Glomerular endothelial cell (primary cell): ENCODE measurements at regions not wholly inside any gene's neighbourhood (a gene's known extent, or its start where the extent isn't known, plus 50 kb on each side); places are given as distances from the start of the nearest gene placed in this dataset.

Experiments
- DNase-seq: peaks from one replicate; pipeline ENCODE4 v3.0.0-alpha.2; 2011; ENCODE audit warnings: low read depth, low spot score; ENCODE audit errors: extremely low read depth

DNA sequence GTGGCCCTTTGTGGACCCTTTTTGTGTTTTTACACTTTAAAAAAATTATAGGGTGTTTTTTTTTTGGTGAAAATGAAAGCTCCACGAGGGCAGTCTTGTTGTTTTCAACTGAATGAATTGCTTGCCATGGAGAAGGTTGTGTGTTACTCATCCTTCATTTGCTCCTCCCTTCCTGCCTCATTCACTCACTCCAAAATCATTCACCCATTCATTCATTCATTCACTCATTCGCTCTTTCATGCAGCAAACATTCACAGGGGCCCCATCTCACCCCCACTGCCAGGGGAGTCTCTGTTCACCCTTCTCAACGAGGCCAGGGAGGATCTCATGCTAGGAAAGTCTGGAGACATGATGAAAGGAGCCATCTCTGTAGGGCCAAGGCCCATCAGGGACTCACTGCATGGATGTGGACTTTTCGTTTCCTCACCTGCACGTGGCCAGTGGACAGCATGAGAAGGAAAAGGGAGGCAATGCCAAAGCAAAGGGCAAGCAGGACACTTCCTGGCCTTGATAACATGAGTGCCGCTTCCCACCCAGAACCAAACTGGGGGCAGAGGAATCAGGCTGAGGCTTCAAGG lies 62.8 kb upstream of the COL13A1 start:
- no peak for DNase-seq

DNA sequence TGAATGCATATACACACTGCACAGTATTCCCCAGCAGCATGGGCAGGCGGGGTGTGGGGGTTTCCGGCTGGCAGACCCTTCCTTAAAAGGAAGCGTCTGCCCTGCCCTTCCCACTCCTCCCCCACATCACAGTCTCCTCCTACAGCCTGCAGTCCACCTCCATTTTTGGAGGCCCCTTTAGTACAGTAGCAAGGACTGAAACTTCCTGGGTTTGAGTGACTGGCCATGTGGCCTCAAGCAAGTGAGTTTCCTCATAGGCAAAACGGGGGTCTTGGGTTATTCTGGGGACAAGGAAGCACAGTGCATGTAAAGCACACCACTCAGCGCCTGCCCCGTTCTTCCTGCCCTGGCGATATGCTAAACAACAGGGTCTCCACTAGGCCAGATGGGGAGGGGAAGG lies 62.1 kb upstream of the COL13A1 start:
- DNase-seq: no peak

DNA sequence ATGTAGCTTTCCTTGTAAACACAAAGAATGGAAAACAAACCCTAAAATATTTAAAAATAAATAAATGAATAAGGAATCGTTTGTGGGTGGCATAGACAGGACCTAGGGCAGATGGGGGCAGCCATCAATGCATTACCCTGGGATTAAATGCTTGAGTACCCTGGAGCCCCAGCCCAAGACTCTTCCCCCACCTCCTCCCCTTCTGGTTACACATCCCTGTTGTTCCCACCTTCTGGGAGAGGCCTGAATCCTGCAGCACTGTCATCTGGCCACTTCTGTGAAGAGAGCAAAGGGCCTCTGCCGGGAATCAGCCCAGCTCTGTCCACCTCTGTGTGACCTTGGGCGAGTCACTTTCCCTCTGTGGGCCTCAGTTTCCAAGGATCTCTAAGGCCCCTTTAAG lies 61.6 kb upstream of the COL13A1 start:
- no peak for DNase-seq

DNA sequence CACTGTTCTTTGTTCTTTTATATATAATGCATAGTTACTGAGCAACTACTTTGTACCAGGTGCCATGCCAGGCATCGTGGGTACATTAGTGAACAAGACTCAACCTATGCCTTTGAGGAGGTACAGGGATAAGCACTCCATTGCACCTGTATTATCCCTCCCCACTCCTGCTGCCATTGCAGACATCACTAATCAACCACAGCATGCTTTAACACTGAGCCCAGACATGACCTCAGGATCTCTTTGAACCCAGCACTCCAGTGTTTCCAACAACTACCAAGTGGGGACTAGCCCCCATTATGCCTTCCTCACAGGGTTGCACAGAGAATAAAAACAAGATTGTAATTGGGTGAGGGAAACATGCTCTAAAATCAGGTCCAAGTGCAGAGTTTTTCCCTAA lies 60.5 kb upstream of the COL13A1 start:
- DNase-seq: no peak

DNA sequence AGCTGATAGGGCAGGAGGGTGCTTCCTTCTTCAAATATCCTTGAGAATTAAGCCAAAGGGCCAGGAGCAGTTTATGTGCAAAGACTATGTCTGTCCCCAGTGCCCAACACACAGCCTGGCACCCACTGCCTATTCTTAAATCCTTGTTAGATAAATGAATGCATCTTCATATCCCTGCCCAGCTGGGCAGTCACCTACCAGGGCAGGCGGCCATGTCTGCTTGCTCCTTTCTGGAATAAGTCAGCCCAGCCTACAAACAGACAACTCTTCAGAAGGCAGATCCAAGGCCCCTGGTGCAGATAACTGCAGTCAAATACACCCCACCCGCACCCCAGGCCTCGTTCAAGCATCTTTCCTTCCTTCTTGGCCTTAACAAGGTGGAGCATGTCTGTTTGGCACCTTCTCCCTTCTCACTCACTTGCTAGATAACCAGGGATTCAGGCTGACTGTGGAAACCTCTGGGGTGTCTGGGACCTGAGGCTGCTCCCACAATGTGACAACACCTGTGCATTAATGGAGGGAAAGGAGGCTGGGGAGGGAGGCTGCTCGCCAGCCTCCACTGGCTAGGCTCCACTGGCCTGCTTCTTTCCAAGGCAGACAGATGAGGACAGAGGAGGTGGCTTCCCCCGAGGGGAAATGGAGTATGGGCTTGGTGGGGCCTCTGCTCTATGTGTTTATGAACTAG lies 59.9 kb upstream of the COL13A1 start:
- no peak for DNase-seq

DNA sequence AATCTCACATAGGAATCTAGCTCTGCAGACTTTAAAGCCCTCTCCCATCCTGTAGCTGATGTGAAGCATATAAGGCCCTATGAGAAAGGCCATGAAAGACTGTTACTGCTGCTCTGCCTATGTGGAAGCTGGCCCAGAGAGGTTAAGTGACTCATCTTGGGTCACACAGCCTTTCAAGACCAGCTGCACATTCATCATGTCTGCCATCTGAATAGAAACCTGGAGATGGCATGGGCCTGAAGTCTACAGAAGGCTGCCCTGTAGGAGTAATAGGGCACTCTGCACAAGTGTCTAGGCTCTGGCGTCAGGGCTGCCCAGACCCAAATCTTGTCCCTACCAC lies 59.4 kb upstream of the COL13A1 start:
- DNase-seq: no peak

DNA sequence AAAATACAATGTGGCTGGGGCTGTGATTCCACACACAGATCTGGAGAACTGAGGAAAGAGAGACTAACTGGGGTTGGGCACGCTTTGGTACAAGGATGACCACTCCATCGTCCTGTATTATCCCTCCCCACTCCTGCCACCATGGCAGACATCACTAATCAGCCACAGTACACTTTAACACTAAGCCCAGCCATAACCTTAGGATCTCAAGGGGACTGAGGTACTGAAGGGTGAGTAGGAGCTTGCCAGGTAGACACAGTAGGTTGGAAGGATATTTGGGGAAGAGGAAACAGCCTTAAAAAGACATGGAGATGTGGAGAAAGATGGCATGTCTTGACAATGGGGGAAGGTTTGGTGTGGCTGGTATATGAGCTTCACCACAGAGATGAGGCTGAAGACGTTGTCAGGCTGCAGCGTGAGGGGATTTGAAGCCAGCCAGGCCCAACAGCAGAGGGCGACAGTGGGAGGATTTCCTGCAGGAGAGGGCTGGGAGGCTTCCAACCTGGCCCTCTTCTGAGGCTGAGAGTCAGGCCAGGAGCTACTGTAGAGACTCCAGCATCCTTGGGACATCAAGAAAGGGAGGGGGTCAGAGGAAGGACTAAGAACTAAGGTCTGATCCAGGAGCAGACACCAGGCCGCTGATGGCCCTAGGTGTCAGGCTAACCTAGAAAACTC lies 58.6 kb upstream of the COL13A1 start:
- no peak for DNase-seq

DNA sequence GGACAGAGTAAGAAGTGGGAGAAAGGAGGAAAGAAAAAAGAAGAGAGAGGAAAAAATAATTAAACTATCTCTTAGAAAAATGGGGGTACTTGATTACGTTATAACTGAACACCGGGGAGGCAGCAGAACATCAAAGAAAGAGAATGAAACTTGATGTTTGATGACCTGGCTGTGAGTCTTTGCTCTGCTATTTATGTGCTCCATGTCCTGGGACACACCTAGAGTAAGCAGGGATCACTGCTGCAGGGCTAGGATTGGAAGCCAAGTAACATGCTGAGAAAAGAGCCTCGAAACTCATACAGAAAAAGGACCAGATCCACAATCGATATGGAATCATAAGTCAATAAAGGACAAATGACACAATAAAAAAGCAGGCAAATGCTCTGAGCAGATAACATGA lies 56.7 kb upstream of the COL13A1 start:
- no peak for DNase-seq

DNA sequence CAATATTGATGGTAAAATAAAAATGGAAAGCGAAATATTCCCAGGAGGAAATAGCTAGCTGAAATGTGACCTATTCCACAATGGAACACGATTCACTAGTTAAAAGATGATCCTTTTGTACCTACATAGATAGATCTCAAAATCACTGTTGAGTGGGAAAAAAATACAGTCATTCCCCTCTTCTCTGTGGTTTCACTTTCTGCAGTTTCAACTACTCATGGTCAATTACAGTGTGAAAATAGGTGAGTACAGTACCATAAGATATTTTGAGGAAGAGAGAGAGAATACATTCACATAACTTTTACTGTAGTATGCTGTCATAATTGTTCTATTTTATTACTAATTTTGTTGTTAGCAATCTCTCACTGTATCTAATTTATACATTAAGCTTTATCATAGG lies 56.0 kb upstream of the COL13A1 start:
- DNase-seq: no peak

DNA sequence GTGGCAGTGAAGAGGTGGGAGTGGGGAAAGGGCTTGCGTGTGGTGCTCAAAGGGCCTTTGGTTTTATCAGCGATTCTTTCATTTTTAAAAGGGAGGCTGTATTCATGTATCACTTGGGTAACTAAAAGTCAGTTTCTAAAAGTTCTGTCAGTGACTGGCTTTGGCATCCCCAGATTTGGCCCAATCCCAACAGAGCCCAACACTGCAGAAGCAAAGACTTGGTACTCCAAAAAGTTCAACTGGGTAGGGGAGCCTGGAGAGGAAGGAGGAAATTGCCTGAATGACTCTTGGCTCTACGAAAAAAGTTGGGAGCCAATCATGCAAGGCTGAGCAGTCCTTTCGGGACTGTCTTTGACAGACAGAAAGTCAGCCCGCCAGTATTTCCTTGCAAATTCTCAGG lies 54.5 kb upstream of the COL13A1 start:
- no peak for DNase-seq

DNA sequence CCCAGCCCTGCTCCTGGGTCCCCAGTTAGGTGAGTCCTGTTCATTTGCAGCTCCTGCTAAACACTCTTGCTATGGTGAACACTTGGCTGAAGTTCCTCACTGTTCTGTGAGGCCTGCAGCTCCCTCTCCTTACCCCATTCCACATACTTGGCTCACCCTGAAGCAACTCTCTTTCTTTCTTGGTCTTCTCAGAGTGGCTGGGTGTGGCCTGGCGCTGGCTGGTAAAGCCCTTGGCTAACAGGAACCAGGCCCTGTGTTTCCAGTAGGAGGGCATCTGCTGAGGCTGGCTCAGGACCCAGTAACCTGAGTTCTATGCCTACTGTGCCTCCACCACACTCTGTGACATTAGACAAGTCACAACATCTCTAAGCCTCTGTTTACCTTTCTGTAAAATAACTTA lies 53.1 kb upstream of the COL13A1 start:
- no peak for DNase-seq

DNA sequence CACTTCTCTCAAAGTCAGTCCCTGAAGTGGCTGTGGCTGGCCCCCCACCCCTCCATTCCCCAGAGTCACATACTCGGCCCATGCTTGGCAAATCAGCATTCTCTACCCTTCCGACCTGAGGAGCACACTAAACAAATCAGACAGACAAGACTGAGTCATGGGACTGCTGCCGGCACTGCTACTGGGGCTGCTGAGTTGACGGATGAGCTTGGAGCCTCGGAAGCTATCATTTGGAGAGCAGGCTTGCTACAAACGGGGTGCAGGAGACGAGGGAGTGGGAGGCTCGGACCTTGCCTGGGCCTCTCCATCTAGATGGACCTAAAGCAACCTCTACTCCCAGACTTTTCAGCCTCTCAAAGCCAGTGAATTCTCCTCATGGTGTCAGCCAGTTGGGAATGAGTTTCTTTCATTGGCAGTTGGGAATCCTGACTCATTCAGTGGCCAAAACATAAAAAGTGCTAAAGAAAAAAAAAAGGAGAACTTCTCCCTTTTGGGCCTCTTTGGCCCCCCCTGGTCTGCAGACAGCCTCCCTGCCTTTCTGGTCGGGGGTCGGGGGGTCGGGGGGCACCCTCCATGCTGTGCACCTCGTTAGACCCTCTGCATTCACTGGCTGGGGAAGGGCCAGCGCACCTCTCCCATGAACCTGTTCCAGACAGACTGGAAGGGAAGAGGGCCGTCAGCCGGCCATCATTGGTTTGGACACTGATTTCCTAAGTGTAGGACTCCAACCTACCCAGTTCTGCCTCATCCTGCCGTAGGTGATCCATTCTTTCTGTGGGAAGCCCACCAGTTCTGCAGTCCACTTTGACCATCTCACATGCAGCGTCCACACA lies 52.3 kb upstream of the COL13A1 start:
- DNase-seq: no peak

DNA sequence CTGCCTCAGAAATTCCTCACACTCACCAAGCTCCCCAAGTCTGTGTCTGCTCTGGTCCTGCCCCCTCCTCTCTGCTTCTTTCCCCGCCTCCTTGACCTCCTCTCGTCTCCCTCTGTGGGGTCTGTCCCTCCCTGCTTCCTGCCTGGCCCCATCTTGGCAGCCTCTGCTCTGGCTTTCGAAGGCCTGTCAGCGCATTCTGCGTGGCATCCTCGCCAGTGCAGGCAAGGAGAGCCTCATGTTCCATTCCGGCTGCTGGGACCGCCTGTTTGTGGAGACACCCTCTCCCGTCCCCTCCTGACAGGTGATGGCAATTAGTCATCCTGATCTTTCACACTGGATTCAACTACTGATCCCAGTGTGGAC lies 51.7 kb upstream of the COL13A1 start:
- DNase-seq: no peak

DNA sequence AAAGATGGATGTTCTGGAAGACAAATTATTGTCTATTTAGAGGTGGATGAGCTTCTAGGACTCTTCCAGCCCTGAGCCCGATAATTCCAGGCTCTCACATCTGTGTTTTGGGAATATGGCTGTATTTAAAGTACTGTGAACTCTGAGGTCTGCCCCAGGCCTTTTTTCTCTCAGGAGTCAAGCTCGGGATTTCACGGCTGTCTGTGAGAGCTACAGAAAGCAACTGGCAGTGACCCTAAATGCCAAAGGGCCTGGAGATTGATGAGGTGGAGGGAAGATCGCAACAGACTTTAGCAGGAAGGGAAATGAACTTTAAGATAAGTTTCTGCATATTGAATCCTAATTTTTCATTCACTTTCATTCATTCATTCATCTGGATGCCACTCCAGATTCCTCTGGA lies 51.0 kb upstream of the COL13A1 start:
- DNase-seq: no peak

DNA sequence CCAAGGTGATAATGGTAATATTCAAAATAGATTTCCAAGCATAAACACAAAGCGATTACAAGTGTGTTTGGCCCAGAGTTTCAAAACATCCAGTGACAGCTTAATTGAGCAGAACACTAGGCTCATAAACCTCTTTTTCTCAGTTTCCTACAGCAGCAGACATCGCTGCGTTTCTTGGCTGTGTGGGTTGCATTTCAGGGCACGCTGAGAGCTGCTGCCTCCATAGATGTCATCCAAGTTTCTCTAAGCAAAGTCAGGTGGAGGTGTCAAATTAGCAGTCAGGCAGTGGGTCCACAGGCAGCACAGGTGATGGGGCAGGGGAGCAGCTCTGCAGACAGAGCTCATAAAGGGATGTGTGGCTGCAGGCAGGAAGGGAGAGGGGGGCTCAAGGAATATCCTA lies 50.5 kb upstream of the COL13A1 start:
- DNase-seq: no peak
